HEK293 (cell line): ENCODE measurements at regions not wholly inside any gene's neighbourhood (a gene's known extent, or its start where the extent isn't known, plus 50 kb on each side); places are given as distances from the start of the nearest gene placed in this dataset.

Experiments
- ZNF571 ChIP-seq: fragments of 450-650 bp; formaldehyde crosslinking; IDR thresholded peaks from 2 replicates; pipeline ENCODE4 v1.5.0; 2017; ENCODE audit warnings: missing biosample characterization, missing genetic modification characterization
- ZNF600 ChIP-seq: fragments of 450-650 bp; formaldehyde crosslinking; IDR thresholded peaks from 2 replicates; pipeline ENCODE4 v1.5.1; 2016; ENCODE audit warnings: missing biosample characterization, missing genetic modification characterization
- TF ChIP-seq, protein P1 (sequence below): fragments of 450-650 bp; formaldehyde crosslinking; IDR thresholded peaks from 2 replicates; pipeline ENCODE4 v1.5.1; 2016; ENCODE audit warnings: missing biosample characterization, missing genetic modification characterization

DNA sequence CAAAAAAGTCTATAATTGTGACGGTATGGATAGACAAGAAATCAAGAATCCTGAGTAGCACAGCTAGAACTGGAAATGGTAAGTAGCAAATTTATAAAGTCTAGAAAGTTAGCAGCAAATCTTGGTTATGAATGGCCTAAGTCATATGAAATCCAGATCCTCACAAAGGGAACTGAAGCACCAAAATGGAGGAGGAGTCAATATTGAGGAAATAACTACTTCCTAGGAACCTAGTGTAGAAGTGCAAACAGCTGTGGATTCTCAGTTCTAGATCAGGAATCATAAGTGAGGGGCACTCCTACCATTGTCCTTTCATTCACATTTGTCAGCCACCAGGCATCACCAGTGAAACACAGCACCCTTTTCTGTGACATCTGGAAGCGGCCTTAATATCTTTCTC, 202.2 kb upstream of the DCN start:
- TF ChIP-seq ZNF571 (tag by site-specific recombination) (no peak), ZNF600 (no peak)
- TF ChIP-seq, protein P1, sequence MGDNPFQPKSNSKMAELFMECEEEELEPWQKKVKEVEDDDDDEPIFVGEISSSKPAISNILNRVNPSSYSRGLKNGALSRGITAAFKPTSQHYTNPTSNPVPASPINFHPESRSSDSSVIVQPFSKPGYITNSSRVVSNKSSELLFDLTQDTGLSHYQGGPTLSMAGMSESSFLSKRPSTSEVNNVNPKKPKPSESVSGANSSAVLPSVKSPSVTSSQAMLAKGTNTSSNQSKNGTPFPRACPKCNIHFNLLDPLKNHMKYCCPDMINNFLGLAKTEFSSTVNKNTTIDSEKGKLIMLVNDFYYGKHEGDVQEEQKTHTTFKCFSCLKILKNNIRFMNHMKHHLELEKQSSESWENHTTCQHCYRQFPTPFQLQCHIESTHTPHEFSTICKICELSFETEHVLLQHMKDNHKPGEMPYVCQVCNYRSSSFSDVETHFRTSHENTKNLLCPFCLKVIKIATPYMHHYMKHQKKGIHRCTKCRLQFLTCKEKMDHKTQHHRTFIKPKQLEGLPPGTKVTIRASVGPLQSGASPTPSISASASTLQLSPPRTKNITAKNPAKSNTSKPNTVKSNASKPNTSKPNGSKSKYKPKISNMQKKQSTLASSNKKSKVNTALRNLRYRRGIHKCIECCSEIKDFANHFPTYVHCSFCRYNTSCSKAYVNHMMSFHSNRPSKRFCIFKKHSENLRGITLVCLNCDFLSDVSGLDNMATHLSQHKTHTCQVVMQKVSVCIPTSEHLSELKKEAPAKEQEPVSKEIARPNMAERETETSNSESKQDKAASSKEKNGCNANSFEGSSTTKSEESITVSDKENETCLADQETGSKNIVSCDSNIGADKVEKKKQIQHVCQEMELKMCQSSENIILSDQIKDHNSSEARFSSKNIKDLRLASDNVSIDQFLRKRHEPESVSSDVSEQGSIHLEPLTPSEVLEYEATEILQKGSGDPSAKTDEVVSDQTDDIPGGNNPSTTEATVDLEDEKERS (tag by site-specific recombination) = no peak
